Mammary epithelial cell (primary cell): ENCODE measurements at regions not wholly inside any gene's neighbourhood (a gene's known extent, or its start where the extent isn't known, plus 50 kb on each side); places are given as distances from the start of the nearest gene placed in this dataset.

Source experiments
- CTCF ChIP-seq, 2 donors: IDR thresholded peaks in 1 of 2; conservative IDR thresholded peaks in 1 of 2; 2 replicates each; pipeline ENCODE4 v1.5.1; 2011 to 2012; ENCODE audit warnings: inconsistent platforms in 2 of 2, low read length in 2 of 2, mild to moderate bottlenecking in 2 of 2, control low read depth in 1 of 2, low read depth in 1 of 2; ENCODE audit not compliant: insufficient read depth in 1 of 2; ENCODE audit errors: extremely low read depth in 1 of 2
- EZH2 ChIP-seq: IDR thresholded peaks from 2 replicates; pipeline ENCODE4 v1.6.1; 2012; ENCODE audit warnings: low read length, inconsistent platforms, borderline replicate concordance

DNA sequence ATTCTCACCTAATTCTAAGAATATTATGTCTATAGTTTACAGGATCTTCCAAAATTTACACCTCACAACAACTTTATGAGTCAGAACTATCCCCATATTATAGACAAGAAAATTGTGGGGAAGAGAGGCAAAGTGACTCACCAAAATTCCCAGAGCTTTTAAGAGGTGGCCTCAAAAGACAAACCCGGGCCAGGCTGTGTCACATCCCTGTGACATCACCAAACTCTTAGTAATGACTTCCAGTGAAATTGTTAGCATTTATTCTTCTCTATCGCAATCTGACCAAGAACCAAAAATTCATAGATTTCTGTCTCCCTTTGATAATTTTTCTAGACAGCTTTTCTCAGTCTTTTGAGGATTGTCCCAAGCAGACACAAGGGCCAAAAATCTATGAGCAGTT, 134.3 kb downstream of the SNX19 start:
- no peak for TF ChIP-seq CTCF (conservative IDR thresholded peaks at IDR 0.05 in 1 of 2, IDR thresholded peaks at IDR 0.05 in 1 of 2; ENCODE audit: extremely low read depth in 1 of 2, insufficient read depth in 1 of 2, low read depth in 1 of 2, low read length in 2 of 2)
- no peak for TF ChIP-seq EZH2
